CD8-positive, alpha-beta memory T cell (primary cell): ENCODE measurements at regions not wholly inside any gene's neighbourhood (a gene's known extent, or its start where the extent isn't known, plus 50 kb on each side); places are given as distances from the start of the nearest gene placed in this dataset.

ENCODE experiments used
- CTCF ChIA-PET: fragments of 350-600 bp; sonication (Branson Sonifier 250); formaldehyde crosslinking; loops from one replicate; lab custom pipeline; 2021; ENCODE audit warnings: antibody characterized with exemption; lab: Charles Lee
- POLR2A ChIA-PET: fragments of 350-600 bp; sonication (Branson Sonifier 250); formaldehyde crosslinking; loops from one replicate; lab custom pipeline; 2021; ENCODE audit warnings: antibody characterized with exemption; lab: Charles Lee
- DNase-seq, 5 donors: peaks; one replicate each; pipeline versions ENCODE4 v3.0.0 to v3.0.0-alpha.2; 2020 to 2022; ENCODE audit warnings: mixed read lengths in 1 of 5
- H3K27ac ChIP-seq: one replicate; pipeline ENCODE4 v1.7.0; 2013; ENCODE audit warnings: low read depth, mild to moderate bottlenecking, low read length, moderate library complexity
- H3K27me3 ChIP-seq: 2 replicates; pipeline ENCODE4 v1.7.0; 2013; ENCODE audit warnings: low read length, mild to moderate bottlenecking; ENCODE audit not compliant: insufficient read depth, poor library complexity, severe bottlenecking
- H3K36me3 ChIP-seq: 2 replicates; pipeline ENCODE4 v1.7.0; 2013; ENCODE audit warnings: mild to moderate bottlenecking, low read length, moderate library complexity; ENCODE audit not compliant: insufficient read depth
- H3K4me1 ChIP-seq: 2 replicates; pipeline ENCODE4 v1.7.0; 2013; ENCODE audit warnings: mild to moderate bottlenecking, low read length, moderate library complexity; ENCODE audit not compliant: insufficient read depth
- H3K4me3 ChIP-seq: 2 replicates; pipeline ENCODE4 v1.7.0; 2013; ENCODE audit warnings: mild to moderate bottlenecking, low read length
- H3K9me3 ChIP-seq: 2 replicates; pipeline ENCODE4 v1.7.0; 2013; ENCODE audit warnings: mild to moderate bottlenecking, low read length
- H3K27ac Mint-ChIP-seq, 8 donors: one replicate each; pipeline ENCODE4 v1.8.0; 2020 to 2021; ENCODE audit warnings: mixed read lengths in 8 of 8, mild to moderate bottlenecking in 6 of 8, inconsistent platforms in 3 of 8, moderate library complexity in 3 of 8
- H3K27me3 Mint-ChIP-seq, 2 donors: one replicate each; pipeline ENCODE4 v1.8.0; 2020 to 2021; ENCODE audit warnings: mixed read lengths in 2 of 2, mild to moderate bottlenecking in 1 of 2, moderate library complexity in 1 of 2
- H3K36me3 Mint-ChIP-seq, 3 donors: one replicate each; pipeline ENCODE4 v1.8.0; 2020 to 2021; ENCODE audit warnings: mixed read lengths in 3 of 3, inconsistent platforms in 1 of 3, mild to moderate bottlenecking in 1 of 3
- H3K4me1 Mint-ChIP-seq, 3 donors: one replicate each; pipeline ENCODE4 v1.8.0; 2020 to 2021; ENCODE audit warnings: mixed read lengths in 3 of 3, inconsistent platforms in 1 of 3, mild to moderate bottlenecking in 1 of 3
- H3K4me3 Mint-ChIP-seq, 7 donors: one replicate each; pipeline ENCODE4 v1.8.0; 2020 to 2021; ENCODE audit warnings: mixed read lengths in 7 of 7, mild to moderate bottlenecking in 6 of 7, moderate library complexity in 4 of 7, inconsistent platforms in 2 of 7
- H3K9me3 Mint-ChIP-seq, 5 donors: one replicate each; pipeline ENCODE4 v1.8.0; 2020 to 2022; ENCODE audit warnings: mixed read lengths in 5 of 5, mild to moderate bottlenecking in 3 of 5, moderate library complexity in 2 of 5, inconsistent platforms in 1 of 5

DNA sequence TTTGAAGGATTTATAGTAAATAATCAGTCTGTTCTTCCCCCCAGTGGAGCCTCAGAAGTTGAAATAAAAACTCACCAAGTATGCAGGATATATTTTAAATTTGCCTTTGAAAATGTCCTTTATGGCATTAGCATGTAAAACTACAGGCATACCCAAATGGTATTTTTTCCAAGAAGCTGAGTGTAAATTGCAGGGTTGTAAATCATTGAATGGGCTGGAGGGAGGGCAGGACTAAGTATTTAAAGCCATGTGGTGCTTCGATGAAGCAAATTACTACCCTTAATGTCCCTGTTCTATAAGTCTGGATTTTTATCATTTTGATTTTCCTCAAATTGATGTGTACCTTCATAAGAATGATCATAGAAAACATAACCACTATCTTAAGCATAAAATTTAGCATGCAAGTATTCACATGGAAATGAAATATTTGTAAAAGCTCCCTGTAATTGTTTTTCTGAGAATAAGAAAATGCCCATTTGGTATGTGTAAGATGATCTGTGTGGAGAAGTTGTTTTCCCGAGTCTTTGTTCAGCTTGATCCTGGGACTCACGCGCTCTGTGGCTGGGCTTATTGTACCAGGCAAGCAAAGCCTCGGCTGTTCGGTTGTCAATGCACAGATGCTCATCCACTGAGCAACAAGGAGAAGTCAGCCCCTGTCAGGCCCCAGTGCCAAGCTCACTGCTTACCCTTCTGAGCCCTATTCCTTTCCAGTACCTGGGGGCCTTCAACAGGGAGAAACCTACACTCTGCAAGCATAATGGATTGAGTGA is 66.7 kb downstream of the CD164 start:
- Histone ChIP-seq H3K27ac (no peak overlapping the region), H3K9me3 (no peaks in the 10 kb centered on the region), H3K4me1 (no peaks in the 10 kb centered on the region), H3K4me3 (no peak overlapping the region), H3K36me3 (no peaks in the 10 kb centered on the region), H3K27me3 (no peaks in the 10 kb centered on the region)
- Mint-ChIP-seq H3K36me3 (no peaks in the 10 kb centered on the region), H3K4me3 (no peak overlapping the region), H3K9me3 (no peaks in the 10 kb centered on the region), H3K27me3 (peaks cover 8 to 14% of the 10 kb centered on the region in 2 donors), H3K4me1 (no peaks in the 10 kb centered on the region), H3K27ac (no peak overlapping the region)
- ChIA-PET CTCF (no interaction called here), POLR2A (no interaction called here)
- DNase-seq = no peak

DNA sequence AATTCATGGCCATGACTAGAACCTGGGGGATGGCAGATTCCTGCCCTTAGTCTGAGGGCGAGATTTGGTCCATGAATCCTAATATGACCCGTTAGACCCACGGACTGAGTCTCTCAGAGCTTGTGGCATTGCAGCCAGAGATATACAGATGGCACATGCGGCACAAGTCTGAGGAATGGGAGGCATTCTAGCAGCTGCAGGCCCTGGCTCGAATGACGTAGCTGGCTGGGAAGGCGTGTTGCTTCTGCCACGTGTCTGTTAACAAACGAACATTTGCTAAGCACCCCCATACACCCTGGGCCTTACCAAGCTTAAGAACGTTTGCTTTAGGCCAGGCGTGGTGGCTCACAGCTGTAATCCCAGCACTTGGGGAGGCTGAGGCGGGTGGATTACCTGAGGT is 68.0 kb downstream of the CD164 start:
- Histone ChIP-seq H3K9me3 (no peaks in the 10 kb centered on the region), H3K27me3 (no peaks in the 10 kb centered on the region), H3K4me1 (no peaks in the 10 kb centered on the region), H3K27ac (no peak overlapping the region), H3K4me3 (no peak overlapping the region), H3K36me3 (no peaks in the 10 kb centered on the region)
- Mint-ChIP-seq H3K27ac (no peak overlapping the region), H3K4me1 (no peaks in the 10 kb centered on the region), H3K9me3 (no peaks in the 10 kb centered on the region), H3K27me3 (peaks cover 8 to 10% of the 10 kb centered on the region in 2 donors), H3K36me3 (no peaks in the 10 kb centered on the region), H3K4me3 (no peak overlapping the region)
- CTCF ChIA-PET = no interaction called here
- POLR2A ChIA-PET = no interaction called here
- no peak for DNase-seq

DNA sequence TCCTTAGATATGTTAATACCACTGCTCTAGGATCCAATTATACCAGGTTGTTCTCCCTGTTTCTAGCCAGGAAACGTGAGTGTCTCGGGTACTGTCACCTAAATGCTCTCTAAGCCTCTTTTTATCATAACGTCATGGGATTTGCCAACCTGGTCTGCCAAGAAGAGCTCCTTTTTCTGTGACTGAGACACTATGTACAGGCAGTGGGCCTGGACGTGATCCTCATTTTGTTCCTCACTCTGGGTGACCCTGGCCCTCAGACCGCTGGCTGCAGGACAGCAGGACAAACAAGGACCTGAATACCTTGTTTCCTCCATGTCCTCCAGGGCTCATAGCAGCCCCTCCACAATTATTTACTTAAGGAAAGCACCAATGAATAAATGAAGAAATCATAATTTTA is 69.1 kb downstream of the CD164 start:
- no peaks in the 10 kb centered on the region for H3K4me1 Mint-ChIP-seq
- CTCF ChIA-PET = no interaction called here

DNA sequence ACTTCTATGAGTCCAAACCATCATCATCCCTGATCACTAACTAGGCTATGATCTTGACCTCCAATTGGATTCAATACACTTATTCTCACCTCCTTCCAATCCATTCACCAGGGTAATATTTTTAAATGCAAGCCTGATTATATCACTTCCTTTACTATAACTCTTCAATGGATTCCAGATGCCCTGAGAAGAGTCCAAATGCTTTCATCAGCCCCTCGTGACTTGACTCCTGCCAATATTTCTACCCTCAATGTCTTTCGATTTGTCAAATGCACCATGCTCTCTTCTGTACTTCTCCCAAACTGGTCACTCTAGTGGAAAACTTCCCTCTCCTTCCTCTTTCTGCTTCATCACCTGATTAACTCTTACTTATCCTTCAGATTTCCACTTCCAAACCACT is 70.8 kb downstream of the CD164 start:
- H3K36me3 ChIP-seq = no peaks in the 10 kb centered on the region
- H3K9me3 ChIP-seq = no peaks in the 10 kb centered on the region
- no peaks in the 10 kb centered on the region for H3K27me3 ChIP-seq
- Mint-ChIP-seq H3K4me3 (no peak overlapping the region), H3K27ac (no peak overlapping the region), H3K9me3 (no peaks in the 10 kb centered on the region), H3K27me3 (peaks cover 4% of the 10 kb centered on the region in 2 donors), H3K4me1 (no peaks in the 10 kb centered on the region), H3K36me3 (no peaks in the 10 kb centered on the region)
- POLR2A ChIA-PET = no interaction called here
- no peak for DNase-seq
- H3K4me1 ChIP-seq = no peaks in the 10 kb centered on the region
- H3K27ac ChIP-seq = no peak overlapping the region
- CTCF ChIA-PET = no interaction called here
- no peak overlapping the region for H3K4me3 ChIP-seq

More for the DNA sequence above, 69.1 kb downstream of the CD164 start:
- no peak overlapping the region for H3K27ac Mint-ChIP-seq
- Histone ChIP-seq H3K36me3 (no peaks in the 10 kb centered on the region), H3K4me1 (no peaks in the 10 kb centered on the region), H3K27ac (no peak overlapping the region), H3K9me3 (no peaks in the 10 kb centered on the region), H3K27me3 (no peaks in the 10 kb centered on the region), H3K4me3 (no peak overlapping the region)
- DNase-seq = no peak
- peaks cover 6 to 10% of the 10 kb centered on the region in 2 donors for H3K27me3 Mint-ChIP-seq
- POLR2A ChIA-PET = no interaction called here
- no peaks in the 10 kb centered on the region for H3K9me3 Mint-ChIP-seq
- no peak overlapping the region for H3K4me3 Mint-ChIP-seq
- no peaks in the 10 kb centered on the region for H3K36me3 Mint-ChIP-seq

DNA sequence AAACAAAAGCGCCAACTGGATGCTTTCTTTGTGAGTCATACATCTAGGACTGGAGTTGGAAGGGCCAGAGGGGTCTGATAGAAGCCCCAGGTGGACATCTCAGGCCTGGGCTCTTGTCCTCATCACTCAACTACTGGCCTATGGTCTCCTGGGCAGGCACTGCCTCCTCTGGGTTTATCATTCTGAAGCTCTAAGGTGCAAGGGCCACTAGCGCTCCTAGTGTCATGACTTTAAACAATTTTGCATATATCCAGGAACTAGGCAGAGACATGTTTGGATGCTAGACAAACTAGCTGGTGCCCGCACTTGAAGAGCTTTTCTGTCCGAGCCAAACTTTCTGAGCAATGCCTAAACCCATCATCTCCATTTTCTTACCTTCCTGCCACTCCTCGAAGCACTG is 72.3 kb downstream of the CD164 start:
- no peak overlapping the region for H3K27ac ChIP-seq
- H3K27ac Mint-ChIP-seq = peak overlapping the region in 1 of 8 donors; percentile 5
- no peak for DNase-seq
- POLR2A ChIA-PET = no interaction called here
- H3K27me3 ChIP-seq = no peaks in the 10 kb centered on the region
- no peaks in the 10 kb centered on the region for H3K36me3 Mint-ChIP-seq
- H3K4me3 ChIP-seq = no peak overlapping the region
- H3K4me1 Mint-ChIP-seq = no peaks in the 10 kb centered on the region
- no peaks in the 10 kb centered on the region for H3K36me3 ChIP-seq
- H3K27me3 Mint-ChIP-seq = peaks cover 2 to 6% of the 10 kb centered on the region in 2 donors
- no peaks in the 10 kb centered on the region for H3K9me3 Mint-ChIP-seq
- no peaks in the 10 kb centered on the region for H3K4me1 ChIP-seq
- CTCF ChIA-PET = no interaction called here
- no peaks in the 10 kb centered on the region for H3K9me3 ChIP-seq
- H3K4me3 Mint-ChIP-seq = no peak overlapping the region

DNA sequence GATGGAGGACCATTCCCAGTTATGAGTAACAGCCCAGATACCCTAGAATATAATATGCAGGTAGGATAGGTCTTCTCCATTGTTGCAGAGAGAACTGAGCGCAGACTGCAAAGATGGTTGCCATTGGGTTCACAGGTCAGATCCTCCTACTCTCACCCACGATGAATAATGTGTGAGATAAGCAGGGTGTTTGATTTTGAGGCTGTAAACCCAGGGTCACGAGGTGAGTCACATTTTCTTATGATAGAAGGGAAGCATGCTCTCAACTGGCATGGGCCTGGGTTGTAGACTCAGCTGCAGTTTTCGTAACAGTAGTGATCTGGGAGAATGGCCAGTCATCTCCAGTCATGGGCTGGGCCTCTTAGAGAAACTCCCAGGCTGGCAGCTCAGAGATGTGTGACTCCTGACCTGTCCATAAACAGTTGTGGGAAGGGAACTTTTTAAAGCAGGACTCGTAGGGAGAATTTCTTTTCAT is 74.2 kb downstream of the CD164 start:
- H3K4me1 Mint-ChIP-seq = peaks cover 0 to 4% (median 0%) of the 10 kb centered on the region in 3 donors
- POLR2A ChIA-PET = no interaction called here
- Histone ChIP-seq H3K4me3 (no peak overlapping the region), H3K27me3 (no peaks in the 10 kb centered on the region), H3K4me1 (no peaks in the 10 kb centered on the region), H3K27ac (no peak overlapping the region), H3K36me3 (no peaks in the 10 kb centered on the region), H3K9me3 (no peaks in the 10 kb centered on the region)
- CTCF ChIA-PET = no interaction called here
- H3K27me3 Mint-ChIP-seq = peaks cover 0 to 3% of the 10 kb centered on the region in 2 donors
- no peak for DNase-seq
- no peaks in the 10 kb centered on the region for H3K9me3 Mint-ChIP-seq
- H3K4me3 Mint-ChIP-seq = no peak overlapping the region
- H3K36me3 Mint-ChIP-seq = no peaks in the 10 kb centered on the region
- no peak overlapping the region for H3K27ac Mint-ChIP-seq

DNA sequence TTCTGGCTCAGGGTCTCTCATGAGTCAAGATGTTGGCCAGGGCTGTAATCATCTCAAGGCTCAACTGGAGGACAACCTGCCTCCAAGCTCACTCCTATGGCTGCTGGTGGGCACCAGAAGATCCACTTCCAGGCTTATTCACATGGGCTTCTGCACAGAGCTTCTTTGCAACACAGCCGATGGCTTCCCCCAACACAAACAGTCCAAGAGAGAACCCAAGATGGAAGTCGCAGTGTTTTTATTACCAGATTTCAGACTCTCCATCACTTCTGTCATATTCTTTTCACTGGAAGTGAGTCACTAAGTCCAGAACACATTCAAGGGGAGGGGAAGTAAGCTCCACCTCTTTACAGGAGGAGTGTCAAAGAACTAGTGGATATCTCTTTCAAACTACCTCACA is 75.5 kb downstream of the CD164 start:
- H3K27ac Mint-ChIP-seq = no peak overlapping the region
- H3K4me3 ChIP-seq = no peak overlapping the region
- no peak overlapping the region for H3K27ac ChIP-seq
- POLR2A ChIA-PET = no interaction called here
- DNase-seq = no peak
- H3K36me3 Mint-ChIP-seq = no peaks in the 10 kb centered on the region
- H3K27me3 Mint-ChIP-seq = peaks cover 0 to 3% of the 10 kb centered on the region in 2 donors
- no peaks in the 10 kb centered on the region for H3K4me1 ChIP-seq
- no peak overlapping the region for H3K4me3 Mint-ChIP-seq
- H3K36me3 ChIP-seq = no peaks in the 10 kb centered on the region
- no peaks in the 10 kb centered on the region for H3K9me3 ChIP-seq
- peaks cover 0 to 4% (median 0%) of the 10 kb centered on the region in 3 donors for H3K4me1 Mint-ChIP-seq
- H3K27me3 ChIP-seq = no peaks in the 10 kb centered on the region
- H3K9me3 Mint-ChIP-seq = no peaks in the 10 kb centered on the region
- CTCF ChIA-PET = no interaction called here

DNA sequence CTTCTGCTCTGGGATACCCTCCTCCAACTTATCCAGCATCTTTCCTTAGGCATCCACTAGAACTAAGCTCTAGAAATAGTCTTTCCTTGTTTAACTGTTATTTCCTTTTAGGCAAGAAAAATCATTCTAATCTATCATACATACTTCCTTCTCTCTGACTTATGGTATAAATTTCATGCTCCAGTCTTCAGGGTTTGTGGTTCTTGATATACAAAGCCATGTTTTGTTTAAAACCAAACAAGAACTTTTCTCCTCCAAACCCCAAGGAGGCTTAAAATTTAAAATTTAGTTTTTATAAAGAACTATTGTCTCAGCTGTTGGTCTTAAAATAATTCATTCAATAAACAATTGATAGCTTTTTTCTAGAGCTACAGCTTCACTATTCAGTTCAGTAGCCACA is 77.2 kb downstream of the CD164 start:
- H3K36me3 ChIP-seq = no peaks in the 10 kb centered on the region
- Mint-ChIP-seq H3K4me3 (no peak overlapping the region), H3K36me3 (no peaks in the 10 kb centered on the region), H3K4me1 (peaks cover 0 to 4% (median 0%) of the 10 kb centered on the region in 3 donors), H3K27me3 (peaks cover 4 to 5% of the 10 kb centered on the region in 2 donors), H3K27ac (peak overlapping the region in 1 of 8 donors; percentile 16), H3K9me3 (no peaks in the 10 kb centered on the region)
- POLR2A ChIA-PET = no interaction called here
- no peaks in the 10 kb centered on the region for H3K27me3 ChIP-seq
- H3K4me3 ChIP-seq = no peak overlapping the region
- CTCF ChIA-PET = no interaction called here
- H3K4me1 ChIP-seq = no peaks in the 10 kb centered on the region
- H3K27ac ChIP-seq = peak overlapping the region; percentile 48
- DNase-seq = no peak
- no peaks in the 10 kb centered on the region for H3K9me3 ChIP-seq
